SK-N-SH treated with all-trans-retinoic acid at 6 μM for 48 hours (cell line): ENCODE measurements at regions not wholly inside any gene's neighbourhood (a gene's known extent, or its start where the extent isn't known, plus 50 kb on each side); places are given as distances from the start of the nearest gene placed in this dataset.

Experiments used
- ARNTL ChIP-seq: fragments of 450-650 bp; formaldehyde crosslinking; IDR thresholded peaks from 2 replicates; pipeline ENCODE4 v1.5.0; 2020; ENCODE audit warnings: low read depth, mild to moderate bottlenecking, moderate library complexity, borderline replicate concordance
- ESRRG ChIP-seq: fragments of 250-450 bp; sonication (Bioruptor Pico); IDR thresholded peaks from 2 replicates; pipeline ENCODE4 v1.6.1; 2021; ENCODE audit warnings: mild to moderate bottlenecking
- ISL1 ChIP-seq: fragments of 250-450 bp; sonication (Bioruptor Pico); IDR thresholded peaks from 2 replicates; pipeline ENCODE4 v2.1.2; 2022; ENCODE audit warnings: mild to moderate bottlenecking, moderate library complexity
- PATZ1 ChIP-seq: fragments of 250-450 bp; sonication (Bioruptor Pico); IDR thresholded peaks from 2 replicates; pipeline ENCODE4 v1.8.0; 2020; ENCODE audit warnings: mild to moderate bottlenecking, moderate library complexity, borderline replicate concordance
- PPARA ChIP-seq: fragments of 250-450 bp; sonication (Bioruptor Pico); IDR thresholded peaks from 2 replicates; pipeline ENCODE4 v1.5.0; 2020; ENCODE audit warnings: mild to moderate bottlenecking, borderline replicate concordance
- RARB ChIP-seq: fragments of 250-450 bp; sonication (Bioruptor Pico); IDR thresholded peaks from 2 replicates; pipeline ENCODE4 v1.8.0; 2021; ENCODE audit warnings: mild to moderate bottlenecking, moderate library complexity
- TCF4 ChIP-seq: fragments of 250-450 bp; sonication (Bioruptor Pico); IDR thresholded peaks from 2 replicates; pipeline ENCODE4 v1.8.0; 2021; ENCODE audit warnings: mild to moderate bottlenecking, moderate library complexity, borderline replicate concordance
- TSHZ2 ChIP-seq: fragments of 250-450 bp; sonication (Bioruptor Pico); IDR thresholded peaks from 2 replicates; pipeline ENCODE4 v1.5.0; 2020; ENCODE audit warnings: mild to moderate bottlenecking, moderate library complexity
- ZC3H10 ChIP-seq: fragments of 250-450 bp; sonication (Bioruptor Pico); IDR thresholded peaks from 2 replicates; pipeline ENCODE4 v1.5.1; 2021; ENCODE audit warnings: mild to moderate bottlenecking, moderate library complexity
- ZFP30 ChIP-seq: fragments of 450-650 bp; formaldehyde crosslinking; IDR thresholded peaks from 2 replicates; pipeline ENCODE4 v1.5.0; 2022; ENCODE audit warnings: mild to moderate bottlenecking, moderate library complexity
- ZNF565 ChIP-seq: fragments of 450-650 bp; formaldehyde crosslinking; conservative IDR thresholded peaks from 2 replicates; pipeline ENCODE4 v1.5.0; 2020; ENCODE audit warnings: low read depth, mild to moderate bottlenecking, moderate library complexity
- ZNF70 ChIP-seq: fragments of 450-650 bp; formaldehyde crosslinking; IDR thresholded peaks from 2 replicates; pipeline ENCODE4 v1.5.0; 2020; ENCODE audit warnings: mild to moderate bottlenecking, moderate library complexity
- ZNF8 ChIP-seq: fragments of 450-650 bp; formaldehyde crosslinking; IDR thresholded peaks from 2 replicates; pipeline ENCODE4 v1.5.0; 2020; ENCODE audit warnings: mild to moderate bottlenecking, moderate library complexity
- TF ChIP-seq, protein P1 (sequence below): fragments of 250-450 bp; sonication (Bioruptor Pico); IDR thresholded peaks from 2 replicates; pipeline ENCODE4 v1.5.1; 2020; ENCODE audit warnings: low read depth, mild to moderate bottlenecking, moderate library complexity

DNA sequence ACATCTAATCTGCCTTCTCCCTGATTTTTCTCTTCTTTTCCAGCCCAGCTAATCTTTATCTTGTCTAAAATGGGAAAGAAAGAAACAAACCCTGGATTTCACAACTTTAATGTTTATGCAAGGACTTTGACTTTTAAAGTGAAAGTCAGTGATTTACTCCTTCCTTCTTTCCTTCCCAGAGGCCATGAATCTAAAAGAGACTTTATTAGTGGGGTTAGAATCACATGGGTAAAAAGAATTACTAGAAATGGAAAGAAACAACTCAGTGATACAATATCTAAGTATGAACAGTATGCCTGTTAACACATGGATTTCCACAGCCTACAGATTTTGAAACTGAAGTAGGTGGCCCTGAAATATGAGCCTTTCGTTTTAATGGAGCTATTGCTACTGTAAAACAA lies 59.8 kb upstream of the KCNK2 start:
- TF ChIP-seq PATZ1 (CRISPR knock-in tag) (no peak), ZFP30 (CRISPR knock-in tag) (no peak), RARB (CRISPR knock-in tag) (no peak), ISL1 (CRISPR knock-in tag) (no peak), ESRRG (CRISPR knock-in tag) (no peak), TSHZ2 (CRISPR knock-in tag) (no peak), ZNF8 (CRISPR knock-in tag) (no peak), PPARA (CRISPR knock-in tag) (no peak), ZC3H10 (CRISPR knock-in tag) (no peak), TCF4 (CRISPR knock-in tag) (no peak), ZNF565 (no peak), ARNTL (CRISPR knock-in tag) (no peak), ZNF70 (CRISPR knock-in tag) (no peak)
- TF ChIP-seq, protein P1, sequence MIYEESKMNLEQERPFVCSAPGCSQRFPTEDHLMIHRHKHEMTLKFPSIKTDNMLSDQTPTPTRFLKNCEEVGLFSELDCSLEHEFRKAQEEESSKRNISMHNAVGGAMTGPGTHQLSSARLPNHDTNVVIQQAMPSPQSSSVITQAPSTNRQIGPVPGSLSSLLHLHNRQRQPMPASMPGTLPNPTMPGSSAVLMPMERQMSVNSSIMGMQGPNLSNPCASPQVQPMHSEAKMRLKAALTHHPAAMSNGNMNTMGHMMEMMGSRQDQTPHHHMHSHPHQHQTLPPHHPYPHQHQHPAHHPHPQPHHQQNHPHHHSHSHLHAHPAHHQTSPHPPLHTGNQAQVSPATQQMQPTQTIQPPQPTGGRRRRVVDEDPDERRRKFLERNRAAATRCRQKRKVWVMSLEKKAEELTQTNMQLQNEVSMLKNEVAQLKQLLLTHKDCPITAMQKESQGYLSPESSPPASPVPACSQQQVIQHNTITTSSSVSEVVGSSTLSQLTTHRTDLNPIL (CRISPR knock-in tag), result no peak
